Right lobe of liver (tissue), 6 donors: ENCODE measurements at regions not wholly inside any gene's neighbourhood (a gene's known extent, or its start where the extent isn't known, plus 50 kb on each side); places are given as distances from the start of the nearest gene placed in this dataset.
"Not testable (repeated sequence)": the region's sequence is repeated elsewhere in the genome, so short reads cannot be mapped to it uniquely, and the experiment has no call there.

Experiments used
- ATAC-seq, 4 donors: fragments of 200-7000 bp; cut with Tn5 transposase; one replicate each; pipeline ENCODE4 v1.9.1; 2020; ENCODE audit warnings: mild to moderate bottlenecking in 4 of 4, moderate library complexity in 4 of 4
- DNase-seq, 3 donors: peaks; one replicate each; pipeline ENCODE4 v3.0.0-alpha.2; 2020
- H3K27ac ChIP-seq, 3 donors: fragments of 200-600 bp; one replicate each; pipeline ENCODE4 v1.8.0; 2022
- H3K27me3 ChIP-seq, 2 donors: fragments of 200-600 bp; one replicate each; pipeline ENCODE4 v1.8.0; 2022
- H3K36me3 ChIP-seq, 4 donors: fragments of 200-600 bp; sonication (generic) in 1 of 4; one replicate each; pipeline versions ENCODE4 v1.5.1 to v1.8.0; 2017 to 2022; ENCODE audit warnings: control low read depth in 1 of 4
- H3K4me1 ChIP-seq, 4 donors: fragments of 200-600 bp; sonication (generic) in 1 of 4; one replicate each; pipeline versions ENCODE4 v1.5.1 to v1.8.0; 2017 to 2022; ENCODE audit warnings: control low read depth in 1 of 4
- H3K4me3 ChIP-seq, 3 donors: fragments of 200-600 bp; one replicate each; pipeline ENCODE4 v1.8.0; 2022
- H3K9me3 ChIP-seq, 4 donors: fragments of 200-600 bp; sonication (generic) in 1 of 4; one replicate each; pipeline versions ENCODE4 v1.5.1 to v1.8.0; 2017 to 2022; ENCODE audit warnings: control low read depth in 1 of 4
- POLR2A ChIP-seq: fragments of 450-650 bp; IDR thresholded peaks from one replicate; pipeline ENCODE4 v1.6.1; 2017; ENCODE audit warnings: antibody characterized with exemption, mild to moderate bottlenecking
- WGBS: methylation state at CpG from one replicate; pipeline ENCODE4 v1.1.6; 2018; ENCODE audit warnings: low coverage, low lambda C conversion rate; ENCODE audit not compliant: insufficient coverage; ENCODE audit errors: missing lambda C conversion rate; 5-methylcytosine and 5-hydroxymethylcytosine counted together
- intact Hi-C, 2 donors: fragments of 100-400 bp; cut with DNase I; formaldehyde crosslinking; loops; one replicate each; pipeline versions ENCODE4 v1.11.2 to v1.14.1; 2022
- TF ChIP-seq, protein P1 (sequence below), 4 donors: fragments of 200-600 bp in 3 of 4; fragments of 450-650 bp in 1 of 4; IDR thresholded peaks; one replicate each; pipeline versions ENCODE4 v1.5.1 to v1.8.0; 2016 to 2022; ENCODE audit warnings: antibody characterized with exemption in 4 of 4, mild to moderate bottlenecking in 2 of 4
- donor health status: DM: no; HTN: yes; CAD: no.
- donor health status: DM: no; HTN: no; CAD: no.
- donor health status: DM: no; HTN: no; CAD: no.
- donor health status: DM: no; HTN: yes; CAD: no.
- donor health status: DM: no; HTN: yes; CAD: no.

DNA sequence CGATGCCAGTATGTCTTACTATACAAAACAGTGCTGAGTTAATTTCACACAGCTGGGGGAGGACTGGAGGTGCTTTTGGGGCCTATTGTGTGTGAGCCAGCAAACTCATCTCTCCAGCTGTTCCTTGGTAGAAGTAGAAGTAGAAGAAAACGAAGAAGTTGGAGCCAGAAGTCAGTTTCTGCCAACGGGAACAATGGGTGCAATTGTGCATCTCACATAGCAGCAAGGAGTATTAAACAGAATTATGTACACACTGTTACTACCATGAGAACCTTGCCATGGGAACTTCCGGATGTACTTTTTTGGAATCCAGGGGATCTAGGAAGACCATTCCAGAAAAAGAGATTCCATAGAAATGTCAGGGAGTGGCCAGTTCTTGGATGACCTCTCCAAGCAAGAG, 88.6 kb downstream of the VCPKMT start:
- ATAC-seq = no peak
- 77% methylated on average over 3 of the region's 4 CpGs for WGBS

GRCh38 chr14:50028458-50028857, 87.9 kb downstream of the VCPKMT start:
- intact Hi-C loops = no loop called here
- H3K4me1 ChIP-seq = no peaks in the 10 kb centered on the region
- DNase-seq = no peak
- no peaks in the 10 kb centered on the region for H3K9me3 ChIP-seq
- no peaks in the 10 kb centered on the region for H3K27me3 ChIP-seq
- no peak overlapping the region for H3K27ac ChIP-seq
- ATAC-seq = no peak
- H3K36me3 ChIP-seq = no peaks in the 10 kb centered on the region
- no peak for TF ChIP-seq POLR2A
- TF ChIP-seq, protein P1, sequence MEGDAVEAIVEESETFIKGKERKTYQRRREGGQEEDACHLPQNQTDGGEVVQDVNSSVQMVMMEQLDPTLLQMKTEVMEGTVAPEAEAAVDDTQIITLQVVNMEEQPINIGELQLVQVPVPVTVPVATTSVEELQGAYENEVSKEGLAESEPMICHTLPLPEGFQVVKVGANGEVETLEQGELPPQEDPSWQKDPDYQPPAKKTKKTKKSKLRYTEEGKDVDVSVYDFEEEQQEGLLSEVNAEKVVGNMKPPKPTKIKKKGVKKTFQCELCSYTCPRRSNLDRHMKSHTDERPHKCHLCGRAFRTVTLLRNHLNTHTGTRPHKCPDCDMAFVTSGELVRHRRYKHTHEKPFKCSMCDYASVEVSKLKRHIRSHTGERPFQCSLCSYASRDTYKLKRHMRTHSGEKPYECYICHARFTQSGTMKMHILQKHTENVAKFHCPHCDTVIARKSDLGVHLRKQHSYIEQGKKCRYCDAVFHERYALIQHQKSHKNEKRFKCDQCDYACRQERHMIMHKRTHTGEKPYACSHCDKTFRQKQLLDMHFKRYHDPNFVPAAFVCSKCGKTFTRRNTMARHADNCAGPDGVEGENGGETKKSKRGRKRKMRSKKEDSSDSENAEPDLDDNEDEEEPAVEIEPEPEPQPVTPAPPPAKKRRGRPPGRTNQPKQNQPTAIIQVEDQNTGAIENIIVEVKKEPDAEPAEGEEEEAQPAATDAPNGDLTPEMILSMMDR (IDR thresholded peaks at IDR 0.05) = no peak
- 60% methylated on average over 5 of the region's 6 CpGs for WGBS
- no peak overlapping the region for H3K4me3 ChIP-seq

More for the DNA sequence above, 88.6 kb downstream of the VCPKMT start:
- no peaks in the 10 kb centered on the region for H3K4me1 ChIP-seq
- H3K36me3 ChIP-seq = no peaks in the 10 kb centered on the region
- TF ChIP-seq, protein P1 (IDR thresholded peaks at IDR 0.05) = no peak
- no peak for TF ChIP-seq POLR2A
- H3K4me3 ChIP-seq = no peak overlapping the region
- no peaks in the 10 kb centered on the region for H3K9me3 ChIP-seq
- H3K27ac ChIP-seq = no peak overlapping the region
- H3K27me3 ChIP-seq = no peaks in the 10 kb centered on the region
- intact Hi-C loops = no loop called here
- no peak for DNase-seq

DNA sequence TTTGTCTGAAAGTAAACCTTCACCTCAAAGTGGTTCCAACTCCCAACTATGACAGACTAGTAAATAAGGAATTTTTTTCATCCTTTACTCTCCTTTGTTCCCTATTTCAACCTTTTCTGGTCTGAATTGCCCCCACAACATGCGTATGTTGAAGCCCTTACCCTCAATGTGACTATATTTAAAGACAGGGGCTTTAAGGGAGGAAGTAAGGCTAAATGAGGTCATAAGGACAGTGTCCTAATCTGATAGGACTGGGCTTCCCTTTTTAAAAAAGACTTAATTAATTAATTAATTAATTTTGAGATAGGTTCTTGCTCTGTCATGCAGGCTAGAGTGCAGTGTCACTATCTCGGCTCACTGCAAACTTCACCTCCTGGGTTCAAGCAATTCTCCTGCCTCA, 86.3 kb downstream of the VCPKMT start:
- WGBS = 67% methylated on average over 2 of the region's 2 CpGs
- H3K27ac ChIP-seq = no peak overlapping the region
- intact Hi-C loops = no loop called here
- DNase-seq (no peak), ATAC-seq (peak in 1 of 4 donors; percentile 34)
- no peaks in the 10 kb centered on the region for H3K36me3 ChIP-seq
- no peak overlapping the region for H3K4me3 ChIP-seq
- no peaks in the 10 kb centered on the region for H3K4me1 ChIP-seq
- no peaks in the 10 kb centered on the region for H3K9me3 ChIP-seq
- TF ChIP-seq POLR2A = no peak
- TF ChIP-seq, protein P1 (IDR thresholded peaks at IDR 0.05) = no peak
- no peaks in the 10 kb centered on the region for H3K27me3 ChIP-seq

DNA sequence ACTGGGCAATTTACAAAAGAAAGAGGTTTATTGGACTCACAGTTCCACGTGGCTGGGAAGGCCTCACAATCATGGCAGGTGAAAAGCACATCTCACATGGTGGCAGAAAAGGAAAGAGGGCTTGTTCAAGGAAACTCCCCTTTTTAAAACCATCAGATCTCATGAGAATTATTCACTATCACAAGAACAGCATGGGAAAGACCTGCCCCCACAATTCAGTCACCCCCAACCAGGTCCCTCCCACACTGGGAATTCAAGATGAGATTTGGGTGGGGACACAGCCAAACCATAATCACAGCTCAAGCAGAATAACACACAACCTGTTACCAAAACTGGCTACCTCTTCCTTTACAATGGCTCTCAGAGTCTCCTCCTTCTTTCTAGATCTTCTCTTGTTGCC, 85.5 kb downstream of the VCPKMT start:
- H3K4me3 ChIP-seq, intact Hi-C loops, H3K36me3 ChIP-seq, H3K4me1 ChIP-seq, H3K27me3 ChIP-seq, H3K27ac ChIP-seq, ATAC-seq, H3K9me3 ChIP-seq, DNase-seq: not testable (repeated sequence)
- WGBS = 86% methylated on average over 1 of the region's 1 CpG

GRCh38 chr14:50031602-50032313, 84.6 kb downstream of the VCPKMT start:
- H3K4me1 ChIP-seq = peaks cover 0 to 9% (median 0%) of the 10 kb centered on the region in 4 donors
- H3K27ac ChIP-seq = no peak overlapping the region
- intact Hi-C loops = no loop called here
- no peaks in the 10 kb centered on the region for H3K36me3 ChIP-seq
- ATAC-seq = no peak
- no peaks in the 10 kb centered on the region for H3K27me3 ChIP-seq
- 81% methylated on average over 4 of the region's 4 CpGs for WGBS
- no peak for DNase-seq
- TF ChIP-seq, protein P1 (IDR thresholded peaks at IDR 0.05) = no peak
- no peak for TF ChIP-seq POLR2A
- H3K4me3 ChIP-seq = no peak overlapping the region
- H3K9me3 ChIP-seq = no peaks in the 10 kb centered on the region

DNA sequence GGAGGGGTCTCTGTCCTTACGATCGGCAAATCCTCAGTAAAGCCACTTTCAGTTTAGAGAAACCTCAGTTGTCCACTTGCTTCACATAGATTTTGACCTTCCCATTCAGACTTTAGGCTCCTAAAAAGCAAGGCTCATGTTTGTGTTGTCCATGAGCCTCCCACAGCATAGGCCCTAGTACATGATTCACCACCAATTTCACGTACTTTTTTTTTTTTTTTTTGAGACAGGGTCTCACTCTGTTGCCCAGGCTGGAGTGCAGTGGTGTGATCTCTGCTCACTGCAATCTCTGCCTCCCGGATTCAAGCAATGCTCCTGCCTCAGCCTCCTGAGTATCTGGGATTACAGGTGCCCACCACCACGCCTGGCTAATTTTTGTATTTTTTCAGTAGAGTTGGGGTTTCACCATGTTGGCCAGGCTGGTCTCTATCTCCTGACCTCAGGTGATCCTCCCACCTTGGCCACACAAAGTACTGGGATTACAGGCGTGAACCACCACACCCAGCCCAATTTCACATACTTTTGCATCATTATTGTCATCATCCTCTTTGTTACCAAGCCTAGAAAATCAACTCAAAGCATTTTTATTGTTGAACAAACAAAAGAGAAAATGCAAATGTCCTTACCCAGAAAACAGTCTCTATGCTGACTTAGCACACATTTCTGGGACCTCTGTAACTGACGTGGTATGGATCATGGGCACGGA, 83.8 kb downstream of the VCPKMT start:
- DNase-seq, H3K9me3 ChIP-seq, H3K27me3 ChIP-seq, ATAC-seq, H3K36me3 ChIP-seq, H3K4me1 ChIP-seq, intact Hi-C loops, H3K27ac ChIP-seq, H3K4me3 ChIP-seq: not testable (repeated sequence)
- WGBS = 85% methylated on average over 6 of the region's 8 CpGs
